GM21526 (cell line): ENCODE measurements at regions not wholly inside any gene's neighbourhood (a gene's known extent, or its start where the extent isn't known, plus 50 kb on each side); places are given as distances from the start of the nearest gene placed in this dataset.

Source experiments
- ATAC-seq: cut with Tn5 transposase; IDR thresholded peaks from one replicate; pipeline ENCODE4 v1.9.1; 2021; ENCODE audit warnings: moderate library complexity; ENCODE audit not compliant: unreplicated experiment, low FRiP score

GRCh38 chr3:117619805-117620204 is 910.2 kb downstream of the TUSC7 start:
- no peak for ATAC-seq

- no peak for ATAC-seq
These were observed 912.7 kb downstream of the TUSC7 start for GRCh38 chr3:117622171-117622841.

- no peak for ATAC-seq
These were observed 914.8 kb downstream of the TUSC7 start for GRCh38 chr3:117624424-117624823.

- no peak for ATAC-seq
These were observed 915.6 kb downstream of the TUSC7 start for GRCh38 chr3:117625174-117625573.

GRCh38 chr3:117626577-117626976 is 917.0 kb downstream of the TUSC7 start:
- no peak for ATAC-seq

- no peak for ATAC-seq
These were observed 919.3 kb downstream of the TUSC7 start for GRCh38 chr3:117628823-117629291.

- ATAC-seq = no peak
These were observed 919.9 kb downstream of the TUSC7 start for GRCh38 chr3:117629505-117629904.

- peak; percentile 42 for ATAC-seq
These were observed 920.9 kb downstream of the TUSC7 start for GRCh38 chr3:117630469-117630868.

- ATAC-seq = no peak
These were observed 921.3 kb downstream of the TUSC7 start for GRCh38 chr3:117630885-117631284.

- ATAC-seq = no peak
These were observed 922.2 kb downstream of the TUSC7 start for GRCh38 chr3:117631781-117632180.

- no peak for ATAC-seq
These were observed 922.6 kb downstream of the TUSC7 start for GRCh38 chr3:117632191-117632590.

GRCh38 chr3:117633207-117633606 is 923.6 kb downstream of the TUSC7 start:
- ATAC-seq = no peak

GRCh38 chr3:117637666-117638065 is 928.1 kb downstream of the TUSC7 start:
- ATAC-seq = no peak

GRCh38 chr3:117644203-117644602 is 934.6 kb downstream of the TUSC7 start:
- no peak for ATAC-seq

GRCh38 chr3:117645561-117646242 is 936.1 kb downstream of the TUSC7 start:
- ATAC-seq = no peak

- no peak for ATAC-seq
These were observed 937.9 kb downstream of the TUSC7 start for GRCh38 chr3:117647435-117647834.

- no peak for ATAC-seq
These were observed 941.7 kb downstream of the TUSC7 start for GRCh38 chr3:117651246-117651645.

- no peak for ATAC-seq
These were observed 946.8 kb downstream of the TUSC7 start for GRCh38 chr3:117656391-117656790.

GRCh38 chr3:117657278-117657677 is 947.7 kb downstream of the TUSC7 start:
- ATAC-seq = no peak

GRCh38 chr3:117660941-117661817 is 951.6 kb downstream of the TUSC7 start:
- no peak for ATAC-seq

GRCh38 chr3:117661818-117662095 is 952.2 kb downstream of the TUSC7 start:
- ATAC-seq = no peak
